Testis (tissue), 2 donors: ENCODE measurements at regions not wholly inside any gene's neighbourhood (a gene's known extent, or its start where the extent isn't known, plus 50 kb on each side); places are given as distances from the start of the nearest gene placed in this dataset.

Experiments used
- DNase-seq: peaks from one replicate; pipeline ENCODE4 v3.0.0-alpha.2; 2019
- H3K27ac ChIP-seq, 2 donors: fragments of 200-600 bp; sonication (generic); one replicate each; pipeline ENCODE4 v1.5.1; 2019
- H3K27me3 ChIP-seq: fragments of 200-600 bp; sonication (generic); one replicate; pipeline ENCODE4 v1.5.1; 2019
- H3K36me3 ChIP-seq: fragments of 200-600 bp; sonication (generic); one replicate; pipeline ENCODE4 v1.5.1; 2017; ENCODE audit warnings: low read depth; ENCODE audit errors: missing control alignments
- H3K4me1 ChIP-seq: fragments of 200-600 bp; sonication (generic); one replicate; pipeline ENCODE4 v1.5.1; 2019
- H3K4me3 ChIP-seq, 2 donors: fragments of 200-600 bp; sonication (generic); one replicate each; pipeline ENCODE4 v1.5.1; 2017 to 2019
- H3K9me3 ChIP-seq: fragments of 200-600 bp; sonication (generic); one replicate; pipeline ENCODE4 v1.5.1; 2017
- POLR2A ChIP-seq: fragments of 450-650 bp; IDR thresholded peaks from one replicate; pipeline ENCODE4 v1.6.1; 2017; ENCODE audit warnings: antibody characterized with exemption, mild to moderate bottlenecking, moderate library complexity
- WGBS, 2 donors: methylation state at CpG; one replicate each; pipeline ENCODE4 v1.1.5; 2018; 5-methylcytosine and 5-hydroxymethylcytosine counted together
- intact Hi-C: fragments of 100-400 bp; cut with DNase I; formaldehyde crosslinking; loops from one replicate; pipeline ENCODE4 v1.15.1; 2023; ENCODE audit warnings: low total_unique reads
- TF ChIP-seq, protein P1 (sequence below), 3 experiments: fragments of 450-650 bp in 2 of 3; fragments of 200-600 bp in 1 of 3; sonication (generic) in 1 of 3; IDR thresholded peaks; one replicate each; pipeline ENCODE4 v1.5.1; 2016 to 2019; ENCODE audit warnings: antibody characterized with exemption in 3 of 3, mild to moderate bottlenecking in 2 of 3, moderate library complexity in 1 of 3

- H3K4me3 ChIP-seq: no peak overlapping the region
- no peak for DNase-seq
- H3K4me1 ChIP-seq: peaks cover 19% of the 10 kb centered on the region
- WGBS, 2 donors: 71 to 79% methylated on average over 2 of the region's 2 CpGs
- intact Hi-C loops: no loop called here
- H3K27me3 ChIP-seq: no peaks in the 10 kb centered on the region
- TF ChIP-seq, protein P1, sequence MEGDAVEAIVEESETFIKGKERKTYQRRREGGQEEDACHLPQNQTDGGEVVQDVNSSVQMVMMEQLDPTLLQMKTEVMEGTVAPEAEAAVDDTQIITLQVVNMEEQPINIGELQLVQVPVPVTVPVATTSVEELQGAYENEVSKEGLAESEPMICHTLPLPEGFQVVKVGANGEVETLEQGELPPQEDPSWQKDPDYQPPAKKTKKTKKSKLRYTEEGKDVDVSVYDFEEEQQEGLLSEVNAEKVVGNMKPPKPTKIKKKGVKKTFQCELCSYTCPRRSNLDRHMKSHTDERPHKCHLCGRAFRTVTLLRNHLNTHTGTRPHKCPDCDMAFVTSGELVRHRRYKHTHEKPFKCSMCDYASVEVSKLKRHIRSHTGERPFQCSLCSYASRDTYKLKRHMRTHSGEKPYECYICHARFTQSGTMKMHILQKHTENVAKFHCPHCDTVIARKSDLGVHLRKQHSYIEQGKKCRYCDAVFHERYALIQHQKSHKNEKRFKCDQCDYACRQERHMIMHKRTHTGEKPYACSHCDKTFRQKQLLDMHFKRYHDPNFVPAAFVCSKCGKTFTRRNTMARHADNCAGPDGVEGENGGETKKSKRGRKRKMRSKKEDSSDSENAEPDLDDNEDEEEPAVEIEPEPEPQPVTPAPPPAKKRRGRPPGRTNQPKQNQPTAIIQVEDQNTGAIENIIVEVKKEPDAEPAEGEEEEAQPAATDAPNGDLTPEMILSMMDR (IDR thresholded peaks at IDR 0.05): no peak
- no peak for TF ChIP-seq POLR2A
- H3K36me3 ChIP-seq: no peaks in the 10 kb centered on the region
- no peaks in the 10 kb centered on the region for H3K9me3 ChIP-seq
- no peak overlapping the region for H3K27ac ChIP-seq
These were observed 327.0 kb upstream of the KLF4 start for GRCh38 chr9:107816561-107817021.

GRCh38 chr9:107815782-107816560 lies 326.4 kb upstream of the KLF4 start:
- Histone ChIP-seq H3K27ac (no peak overlapping the region), H3K36me3 (no peaks in the 10 kb centered on the region), H3K9me3 (no peaks in the 10 kb centered on the region), H3K4me3 (no peak overlapping the region), H3K27me3 (no peaks in the 10 kb centered on the region), H3K4me1 (peaks cover 15% of the 10 kb centered on the region)
- TF ChIP-seq, protein P1 (IDR thresholded peaks at IDR 0.05): no peak
- TF ChIP-seq POLR2A: no peak
- DNase-seq: no peak
- intact Hi-C loops: no loop called here
- 70 to 76% methylated on average over 6 of the region's 6 CpGs for WGBS, 2 donors

DNA sequence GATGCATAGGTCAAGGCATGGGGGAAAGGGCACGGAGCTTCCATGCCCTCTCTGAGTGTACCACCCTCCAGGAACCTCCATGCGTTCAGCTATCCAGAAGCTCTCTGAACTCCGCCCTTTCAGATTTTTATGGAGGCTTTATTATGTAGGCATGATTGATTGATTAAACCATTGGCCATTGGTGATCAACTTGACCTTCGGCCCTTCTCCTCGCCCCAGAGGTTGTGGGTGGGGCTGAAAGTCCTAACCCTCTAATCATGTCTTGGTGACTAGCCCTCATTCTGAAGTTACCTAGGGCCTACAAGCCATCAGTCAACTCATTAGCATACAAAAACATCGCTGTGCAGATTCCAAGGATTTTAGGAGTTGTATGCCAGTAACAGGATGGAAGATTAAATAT lies 323.7 kb upstream of the KLF4 start:
- H3K27ac ChIP-seq: no peak overlapping the region
- intact Hi-C loops: no loop called here
- H3K4me3 ChIP-seq: no peak overlapping the region
- H3K27me3 ChIP-seq: no peaks in the 10 kb centered on the region
- no peak for TF ChIP-seq POLR2A
- TF ChIP-seq, protein P1 (IDR thresholded peaks at IDR 0.05): no peak
- H3K36me3 ChIP-seq: no peaks in the 10 kb centered on the region
- H3K9me3 ChIP-seq: no peaks in the 10 kb centered on the region
- DNase-seq: no peak
- WGBS, 2 donors: 88 to 90% methylated on average over 6 of the region's 6 CpGs
- peaks cover 3% of the 10 kb centered on the region for H3K4me1 ChIP-seq

DNA sequence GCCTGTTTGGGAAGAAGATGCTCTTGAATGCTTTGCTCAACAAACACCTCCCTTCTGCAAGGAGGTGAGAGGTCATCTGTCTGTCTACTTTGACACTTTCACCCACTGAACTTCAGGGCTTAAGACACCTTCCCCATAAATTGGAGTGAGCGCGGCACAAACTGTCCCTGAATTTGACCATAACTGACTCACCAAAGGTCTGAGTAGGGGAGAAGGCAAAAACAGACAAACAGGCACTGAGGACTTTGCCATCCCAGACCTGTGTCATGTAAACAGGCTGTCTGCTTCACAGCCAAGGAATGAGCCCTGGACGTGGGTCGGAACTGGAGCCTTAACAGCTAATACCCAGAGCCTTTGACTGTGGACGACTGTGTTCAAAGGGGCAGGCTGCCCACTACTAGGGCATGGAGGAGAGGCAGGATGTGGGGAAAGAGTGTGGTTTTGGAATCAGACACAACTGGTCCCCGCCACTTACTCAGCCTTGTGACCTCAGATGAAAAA lies 320.9 kb upstream of the KLF4 start:
- no peak for DNase-seq
- no peaks in the 10 kb centered on the region for H3K9me3 ChIP-seq
- H3K36me3 ChIP-seq: no peaks in the 10 kb centered on the region
- no peak overlapping the region for H3K27ac ChIP-seq
- intact Hi-C loops: no loop called here
- H3K4me1 ChIP-seq: peaks cover 3% of the 10 kb centered on the region
- H3K4me3 ChIP-seq: no peak overlapping the region
- no peak for TF ChIP-seq POLR2A
- TF ChIP-seq, protein P1 (IDR thresholded peaks at IDR 0.05): no peak
- H3K27me3 ChIP-seq: no peaks in the 10 kb centered on the region
- WGBS, 2 donors: 80 to 91% methylated on average over 6 of the region's 6 CpGs
